ENCODE measurements at regions not wholly inside any gene's neighbourhood (a gene's known extent, or its start where the extent isn't known, plus 50 kb on each side); places are given as distances from the start of the nearest gene placed in this dataset.

- no peak for TF ChIP-seq BHLHE40 (IDR thresholded peaks at IDR 0.05; ENCODE audit: low read depth, low read length)
- no peak for TF ChIP-seq CTCF (conservative IDR thresholded peaks at IDR 0.05; ENCODE audit: low read depth, low read length)
- no peak for TF ChIP-seq CEBPB (IDR thresholded peaks at IDR 0.05; ENCODE audit: low read depth, low read length)
- no peak for TF ChIP-seq POLR2A (IDR thresholded peaks at IDR 0.05; ENCODE audit: low read depth, low read length)
- TF ChIP-seq CHD1 (IDR thresholded peaks at IDR 0.05; ENCODE audit: low read depth, low read length) = no peak
- TF ChIP-seq MAZ (IDR thresholded peaks at IDR 0.05; ENCODE audit: borderline replicate concordance, low read depth, low read length) = no peak
- no peak for TF ChIP-seq SMC3 (IDR thresholded peaks at IDR 0.05; ENCODE audit: low read depth, low read length)
- no peak for TF ChIP-seq FOS (IDR thresholded peaks at IDR 0.05; ENCODE audit: low read depth, low read length)
Measured at GRCh38 chr4:181827246-181827645, 416.0 kb upstream of the TENM3 start.

All from IMR-90 (cell line).